ENCODE measurements at regions not wholly inside any gene's neighbourhood (a gene's known extent, or its start where the extent isn't known, plus 50 kb on each side); places are given as distances from the start of the nearest gene placed in this dataset.

DNA sequence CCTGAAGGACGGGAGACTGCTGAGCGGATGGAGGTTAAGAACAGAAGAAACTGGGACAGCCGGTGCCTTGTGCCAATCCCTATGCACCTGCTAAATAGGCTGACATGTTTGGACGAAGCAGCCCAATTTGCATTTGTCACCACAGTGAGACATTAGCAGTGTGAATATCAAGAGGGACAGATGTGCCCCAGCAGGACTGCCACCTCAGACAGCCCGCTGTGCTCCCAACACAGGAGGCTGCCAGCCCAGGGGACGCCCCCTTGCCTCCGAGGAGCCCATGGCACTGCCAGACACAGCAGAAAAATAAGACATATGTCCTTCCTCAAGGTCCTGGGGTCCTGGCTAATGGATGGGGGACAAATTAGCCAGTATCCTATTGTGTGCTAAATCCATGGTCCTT, 306.7 kb upstream of the POU3F3 start:
- no peak for TF ChIP-seq CTCF (IDR thresholded peaks at IDR 0.05)
- no peak for TF ChIP-seq EZH2phosphoT487 (IDR thresholded peaks at IDR 0.05)
- TF ChIP-seq EZH2 (IDR thresholded peaks at IDR 0.05) = no peak

All from neural progenitor cell (in vitro differentiated cells).